OCI-LY1 (cell line): ENCODE measurements at regions not wholly inside any gene's neighbourhood (a gene's known extent, or its start where the extent isn't known, plus 50 kb on each side); places are given as distances from the start of the nearest gene placed in this dataset.
"Not testable (repeated sequence)": the region's sequence is repeated elsewhere in the genome, so short reads cannot be mapped to it uniquely, and the experiment has no call there.

ENCODE experiments used
- CTCF ChIP-seq: fragments of 200-600 bp; sonication (generic), shearing (Covaris generic); IDR thresholded peaks from 2 replicates; pipeline ENCODE4 v1.5.1; 2017; ENCODE audit warnings: mild to moderate bottlenecking, antibody characterized with exemption, low read length, moderate library complexity, mixed read lengths
- EZH2 ChIP-seq: fragments of 200-600 bp; sonication (generic), shearing (Covaris generic); IDR thresholded peaks from 2 replicates; pipeline ENCODE4 v1.8.0; 2017; ENCODE audit warnings: borderline replicate concordance, mixed run types, mild to moderate bottlenecking, antibody characterized with exemption, low read length, moderate library complexity, mixed read lengths

GRCh38 chr4:20062857-20063256, 188.8 kb upstream of the SLIT2 start:
- TF ChIP-seq CTCF, EZH2: not testable (repeated sequence)
